ENCODE measurements at regions not wholly inside any gene's neighbourhood (a gene's known extent, or its start where the extent isn't known, plus 50 kb on each side); places are given as distances from the start of the nearest gene placed in this dataset.

GRCh38 chr6:156378853-156379252 is 398.3 kb upstream of the ARID1B start:
- ATAC-seq (no peak), DNase-seq (ENCODE audit: low read depth in 1 of 2, low spot score in 1 of 2) (no peak), FAIRE-seq (no peak)
- Histone ChIP-seq H3K27ac (no peak overlapping the region), H3K4me1 (peaks cover 5% of the 10 kb centered on the region; the same call in 1 of the 3 replicates), H3K9me3 (no peaks in the 10 kb centered on the region), H3K4me3 (no peak overlapping the region), H3K4me2 (no peak overlapping the region)
- CTCF ChIA-PET = no interaction called here
- no peak for TF ChIP-seq MAX (IDR thresholded peaks at IDR 0.05)
- no peak for TF ChIP-seq HEYL (CRISPR knock-in tag; IDR thresholded peaks at IDR 0.05)
- TF ChIP-seq, protein P1, sequence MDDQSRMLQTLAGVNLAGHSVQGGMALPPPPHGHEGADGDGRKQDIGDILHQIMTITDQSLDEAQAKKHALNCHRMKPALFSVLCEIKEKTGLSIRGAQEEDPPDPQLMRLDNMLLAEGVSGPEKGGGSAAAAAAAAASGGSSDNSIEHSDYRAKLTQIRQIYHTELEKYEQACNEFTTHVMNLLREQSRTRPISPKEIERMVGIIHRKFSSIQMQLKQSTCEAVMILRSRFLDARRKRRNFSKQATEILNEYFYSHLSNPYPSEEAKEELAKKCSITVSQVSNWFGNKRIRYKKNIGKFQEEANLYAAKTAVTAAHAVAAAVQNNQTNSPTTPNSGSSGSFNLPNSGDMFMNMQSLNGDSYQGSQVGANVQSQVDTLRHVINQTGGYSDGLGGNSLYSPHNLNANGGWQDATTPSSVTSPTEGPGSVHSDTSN (IDR thresholded peaks at IDR 0.05) = no peak
- no peak for TF ChIP-seq HOXA7 (CRISPR knock-in tag; IDR thresholded peaks at IDR 0.05)
- TF ChIP-seq RCOR1 (IDR thresholded peaks at IDR 0.05; ENCODE audit: low read depth, low read length) = no peak
- TF ChIP-seq HOXB5 (CRISPR knock-in tag; IDR thresholded peaks at IDR 0.05) = no peak
- TF ChIP-seq ATOH8 (CRISPR knock-in tag; IDR thresholded peaks at IDR 0.05; ENCODE audit: low read depth) = no peak
- TF ChIP-seq FOXS1 (CRISPR knock-in tag; IDR thresholded peaks at IDR 0.05) = no peak
- TF ChIP-seq NR3C1 (IDR thresholded peaks at IDR 0.05) = no peak
- WGBS (ENCODE audit: missing lambda C conversion rate) = 0% methylated on average over 1 of the region's 1 CpG
- POLR2A ChIA-PET = no interaction called here

DNA sequence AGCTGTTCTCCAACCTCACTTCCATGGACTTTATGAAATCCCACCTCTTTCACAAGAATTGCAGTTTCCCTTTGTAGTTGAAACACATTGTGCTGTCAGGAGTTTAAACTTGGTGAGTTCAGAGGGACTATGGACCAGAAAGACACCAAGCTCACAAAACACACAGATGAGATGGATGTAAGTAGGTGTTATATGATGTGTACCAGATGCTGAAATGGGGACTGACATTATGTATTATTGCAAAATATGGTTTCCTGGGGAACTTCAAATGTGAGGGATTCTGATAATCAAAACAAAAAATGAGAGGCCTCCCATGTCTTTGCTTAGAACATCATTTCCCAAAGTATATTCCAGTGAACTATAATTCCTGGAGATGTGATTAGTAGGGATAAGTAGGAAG is 401.1 kb upstream of the ARID1B start:
- H3K4me2 ChIP-seq = no peak overlapping the region
- TF ChIP-seq BHLHE40 (IDR thresholded peaks at IDR 0.05; ENCODE audit: low read depth, low read length) (no peak), HMGXB4 (CRISPR knock-in tag; IDR thresholded peaks at IDR 0.05; ENCODE audit: borderline replicate concordance) (no peak), ATOH8 (CRISPR knock-in tag; IDR thresholded peaks at IDR 0.05; ENCODE audit: low read depth) (no peak), NPAS2 (CRISPR knock-in tag; IDR thresholded peaks at IDR 0.05; ENCODE audit: borderline replicate concordance) (no peak), KDM1A (IDR thresholded peaks at IDR 0.05; ENCODE audit: low read depth) (no peak), FOXS1 (CRISPR knock-in tag; IDR thresholded peaks at IDR 0.05) (no peak), CHD2 (IDR thresholded peaks at IDR 0.05; ENCODE audit: low read length, partially characterized antibody) (no peak), CHD4 (IDR thresholded peaks at IDR 0.05; ENCODE audit: borderline replicate concordance) (no peak), KDM5A (IDR thresholded peaks at IDR 0.05) (no peak), MAFK (IDR thresholded peaks at IDR 0.05; ENCODE audit: partially characterized antibody) (no peak), MAX (IDR thresholded peaks at IDR 0.05) (no peak)
- peaks cover 5% of the 10 kb centered on the region; the same call in 1 of the 3 replicates for H3K4me1 ChIP-seq
- H3K27ac ChIP-seq = no peak overlapping the region
- FAIRE-seq (no peak), DNase-seq (ENCODE audit: low read depth in 1 of 2, low spot score in 1 of 2) (no peak), ATAC-seq (no peak)
- H3K4me3 ChIP-seq = no peak overlapping the region
- CTCF ChIA-PET = no interaction called here
- POLR2A ChIA-PET = no interaction called here
- H3K9me3 ChIP-seq = no peaks in the 10 kb centered on the region

DNA sequence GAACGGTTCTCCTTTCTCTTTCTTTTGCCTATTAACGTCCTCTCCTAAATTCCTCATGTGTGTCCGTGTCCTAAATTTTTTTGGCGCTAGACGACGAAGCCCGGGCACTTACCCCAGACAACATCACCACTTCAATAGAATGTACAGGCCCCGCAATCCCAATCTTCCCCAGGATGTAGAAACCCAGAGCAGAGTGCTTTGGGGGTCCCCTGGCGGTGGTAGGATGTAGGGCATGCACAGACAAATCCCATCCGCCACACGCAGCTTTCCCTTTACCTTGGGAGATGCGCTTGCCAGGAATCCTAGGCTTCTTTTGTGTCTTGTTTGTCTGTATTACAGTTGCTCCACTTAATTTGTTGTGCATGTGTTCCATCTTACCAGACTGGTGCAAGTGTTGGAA is 417.3 kb upstream of the ARID1B start:
- POLR2A ChIA-PET = no interaction called here
- DNase-seq (ENCODE audit: low read depth in 1 of 2, low spot score in 1 of 2) (peak in 1 of 2 experiments; percentile 5), ATAC-seq (peak in 1 of 2 experiments; percentile 59; a peak in 2 of 6 replicates), FAIRE-seq (no peak)
- WGBS (ENCODE audit: missing lambda C conversion rate) = 76% methylated on average over 12 of the region's 12 CpGs
- Histone ChIP-seq H3K4me2 (no peak overlapping the region), H3K4me1 (no peaks in the 10 kb centered on the region), H3K4me3 (no peak overlapping the region), H3K9me3 (no peaks in the 10 kb centered on the region), H3K27ac (no peak overlapping the region)
- CTCF ChIA-PET = interaction anchor here (0.9 kb wide), 1 partner anchor 10 kb away, joined by 3 read pairs; no protein-coding TSS in a partner anchor
- TF ChIP-seq CEBPB (IDR thresholded peaks at IDR 0.05) (no peak), SMC3 (IDR thresholded peaks at IDR 0.05) (no peak), ATOH8 (CRISPR knock-in tag; IDR thresholded peaks at IDR 0.05; ENCODE audit: low read depth) (no peak), MYC (IDR thresholded peaks at IDR 0.05; ENCODE audit: borderline replicate concordance, low read length) (no peak), HOXB13 (CRISPR knock-in tag; IDR thresholded peaks at IDR 0.05; ENCODE audit: low read depth) (no peak), GATA3 (IDR thresholded peaks at IDR 0.05; ENCODE audit: borderline replicate concordance) (no peak), MAFK (IDR thresholded peaks at IDR 0.05; ENCODE audit: partially characterized antibody) (no peak), JUNB (IDR thresholded peaks at IDR 0.05) (no peak), KDM5A (IDR thresholded peaks at IDR 0.05) (no peak), HDAC2 (IDR thresholded peaks at IDR 0.05) (no peak)
- TF ChIP-seq, protein P2, sequence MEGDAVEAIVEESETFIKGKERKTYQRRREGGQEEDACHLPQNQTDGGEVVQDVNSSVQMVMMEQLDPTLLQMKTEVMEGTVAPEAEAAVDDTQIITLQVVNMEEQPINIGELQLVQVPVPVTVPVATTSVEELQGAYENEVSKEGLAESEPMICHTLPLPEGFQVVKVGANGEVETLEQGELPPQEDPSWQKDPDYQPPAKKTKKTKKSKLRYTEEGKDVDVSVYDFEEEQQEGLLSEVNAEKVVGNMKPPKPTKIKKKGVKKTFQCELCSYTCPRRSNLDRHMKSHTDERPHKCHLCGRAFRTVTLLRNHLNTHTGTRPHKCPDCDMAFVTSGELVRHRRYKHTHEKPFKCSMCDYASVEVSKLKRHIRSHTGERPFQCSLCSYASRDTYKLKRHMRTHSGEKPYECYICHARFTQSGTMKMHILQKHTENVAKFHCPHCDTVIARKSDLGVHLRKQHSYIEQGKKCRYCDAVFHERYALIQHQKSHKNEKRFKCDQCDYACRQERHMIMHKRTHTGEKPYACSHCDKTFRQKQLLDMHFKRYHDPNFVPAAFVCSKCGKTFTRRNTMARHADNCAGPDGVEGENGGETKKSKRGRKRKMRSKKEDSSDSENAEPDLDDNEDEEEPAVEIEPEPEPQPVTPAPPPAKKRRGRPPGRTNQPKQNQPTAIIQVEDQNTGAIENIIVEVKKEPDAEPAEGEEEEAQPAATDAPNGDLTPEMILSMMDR (IDR thresholded peaks at IDR 0.05) = no peak
- TF ChIP-seq, protein P1 (IDR thresholded peaks at IDR 0.05) = no peak

Measured in A549 (cell line).